A673 (cell line): ENCODE measurements at regions not wholly inside any gene's neighbourhood (a gene's known extent, or its start where the extent isn't known, plus 50 kb on each side); places are given as distances from the start of the nearest gene placed in this dataset.

Source experiments
- BruUV-seq: library from RNA; stranded (reverse); fragments of 400-500 nt; replicated peaks from 2 replicates; lab custom pipeline; 2021; lab: Mats Ljungman, UMichigan
- CTCF ChIA-PET: fragments of 300-600 bp; sonication (Branson Sonifier 250); formaldehyde crosslinking; loops from one replicate; lab custom pipeline; 2022; ENCODE audit warnings: antibody characterized with exemption; lab: Charles Lee
- POLR2A ChIA-PET: fragments of 300-600 bp; sonication (Branson Sonifier 250); formaldehyde crosslinking; loops from one replicate; lab custom pipeline; 2022; ENCODE audit warnings: antibody characterized with exemption; ENCODE audit not compliant: low non-redundant PET; lab: Charles Lee
- DNase-seq: peaks from one replicate; pipeline ENCODE4 v3.0.0-alpha.2; 2015; ENCODE audit warnings: low spot score
- H3K27ac ChIP-seq: fragments of 200-600 bp; sonication (generic); 2 replicates; pipeline ENCODE4 v1.5.1; 2016; ENCODE audit warnings: mixed run types, low read depth, mild to moderate bottlenecking, mixed read lengths, antibody characterized with exemption, low read length; ENCODE audit not compliant: poor library complexity, severe bottlenecking
- H3K27me3 ChIP-seq: fragments of 200-600 bp; sonication (generic); replicated peaks from 2 replicates; pipeline ENCODE4 v1.6.1; 2017; ENCODE audit warnings: mixed run types, low read depth, mild to moderate bottlenecking, mixed read lengths, antibody characterized with exemption, low read length; ENCODE audit not compliant: insufficient read depth, poor library complexity
- H3K36me3 ChIP-seq: fragments of 200-600 bp; sonication (generic); 2 replicates; pipeline ENCODE4 v1.6.1; 2016; ENCODE audit warnings: mixed run types, mild to moderate bottlenecking, mixed read lengths, antibody characterized with exemption, low read length; ENCODE audit not compliant: insufficient read depth, poor library complexity, severe bottlenecking
- H3K4me1 ChIP-seq: fragments of 200-600 bp; sonication (generic); 2 replicates; pipeline ENCODE4 v1.6.1; 2017; ENCODE audit warnings: mixed run types, mild to moderate bottlenecking, mixed read lengths, antibody characterized with exemption, low read length; ENCODE audit not compliant: insufficient read depth, poor library complexity, severe bottlenecking
- H3K4me3 ChIP-seq: fragments of 200-600 bp; sonication (generic); 2 replicates; pipeline ENCODE4 v1.5.1; 2016; ENCODE audit warnings: low read depth, mixed run types, mild to moderate bottlenecking, mixed read lengths, low read length; ENCODE audit not compliant: poor library complexity, severe bottlenecking
- H3K9me3 ChIP-seq: fragments of 200-600 bp; sonication (generic); 2 replicates; pipeline ENCODE4 v1.6.1; 2016; ENCODE audit warnings: mixed run types, low read depth, mild to moderate bottlenecking, mixed read lengths, antibody characterized with exemption, low read length; ENCODE audit not compliant: poor library complexity, severe bottlenecking
- EZH2 ChIP-seq: fragments of 200-600 bp; sonication (generic); IDR thresholded peaks from 2 replicates; pipeline ENCODE4 v1.6.1; 2017; ENCODE audit warnings: borderline replicate concordance, low read depth, mild to moderate bottlenecking, mixed read lengths, antibody characterized with exemption, low read length; ENCODE audit not compliant: poor library complexity, severe bottlenecking
- intact Hi-C: fragments of 100-400 bp; cut with micrococcal nuclease; formaldehyde crosslinking; loops from one replicate; pipeline ENCODE4 v1.10.0; 2022; ENCODE audit not compliant: unreplicated experiment
- TF ChIP-seq, protein P1 (sequence below): fragments of 300-800, 200-600 bp; sonication (generic); conservative IDR thresholded peaks from 2 replicates; pipeline ENCODE4 v1.5.1; 2017; ENCODE audit warnings: low read depth, mild to moderate bottlenecking, antibody characterized with exemption, low read length, moderate library complexity, mixed read lengths

DNA sequence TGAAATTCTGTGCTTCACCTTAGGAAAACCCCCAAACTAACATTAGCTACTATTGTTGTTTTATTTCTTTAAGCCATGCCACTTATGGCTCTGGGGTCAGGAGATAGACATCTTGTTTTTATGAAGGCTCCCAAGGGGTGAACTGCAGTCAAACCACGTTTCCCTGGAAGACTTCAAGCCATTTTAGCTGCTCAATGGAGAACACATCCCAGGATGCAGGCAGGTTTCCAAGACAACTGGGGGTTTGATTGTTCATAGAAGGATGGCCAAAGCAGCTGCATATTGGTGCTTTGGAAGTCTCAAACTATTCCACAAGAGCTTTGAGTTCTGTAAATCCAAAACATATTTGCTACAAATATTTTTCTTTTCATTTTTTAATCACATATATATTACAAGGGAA, 818.0 kb downstream of the MAFB start:
- ChIA-PET POLR2A (no interaction called here), CTCF (no interaction called here)
- DNase-seq, result no peak
- no TSS peak for BruUV-seq
- no peaks in the 10 kb centered on the region for H3K36me3 ChIP-seq
- no peak overlapping the region for H3K27ac ChIP-seq
- intact Hi-C loops, result loop anchor here (5.0 kb wide), 2 partner anchors 44 to 604 kb away; no protein-coding TSS in a partner anchor
- no peak overlapping the region for H3K4me3 ChIP-seq
- TF ChIP-seq, protein P1, sequence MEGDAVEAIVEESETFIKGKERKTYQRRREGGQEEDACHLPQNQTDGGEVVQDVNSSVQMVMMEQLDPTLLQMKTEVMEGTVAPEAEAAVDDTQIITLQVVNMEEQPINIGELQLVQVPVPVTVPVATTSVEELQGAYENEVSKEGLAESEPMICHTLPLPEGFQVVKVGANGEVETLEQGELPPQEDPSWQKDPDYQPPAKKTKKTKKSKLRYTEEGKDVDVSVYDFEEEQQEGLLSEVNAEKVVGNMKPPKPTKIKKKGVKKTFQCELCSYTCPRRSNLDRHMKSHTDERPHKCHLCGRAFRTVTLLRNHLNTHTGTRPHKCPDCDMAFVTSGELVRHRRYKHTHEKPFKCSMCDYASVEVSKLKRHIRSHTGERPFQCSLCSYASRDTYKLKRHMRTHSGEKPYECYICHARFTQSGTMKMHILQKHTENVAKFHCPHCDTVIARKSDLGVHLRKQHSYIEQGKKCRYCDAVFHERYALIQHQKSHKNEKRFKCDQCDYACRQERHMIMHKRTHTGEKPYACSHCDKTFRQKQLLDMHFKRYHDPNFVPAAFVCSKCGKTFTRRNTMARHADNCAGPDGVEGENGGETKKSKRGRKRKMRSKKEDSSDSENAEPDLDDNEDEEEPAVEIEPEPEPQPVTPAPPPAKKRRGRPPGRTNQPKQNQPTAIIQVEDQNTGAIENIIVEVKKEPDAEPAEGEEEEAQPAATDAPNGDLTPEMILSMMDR, result no peak
- no peak for TF ChIP-seq EZH2
- no peaks in the 10 kb centered on the region for H3K9me3 ChIP-seq
- no peaks in the 10 kb centered on the region for H3K27me3 ChIP-seq
- H3K4me1 ChIP-seq, result no peaks in the 10 kb centered on the region

DNA sequence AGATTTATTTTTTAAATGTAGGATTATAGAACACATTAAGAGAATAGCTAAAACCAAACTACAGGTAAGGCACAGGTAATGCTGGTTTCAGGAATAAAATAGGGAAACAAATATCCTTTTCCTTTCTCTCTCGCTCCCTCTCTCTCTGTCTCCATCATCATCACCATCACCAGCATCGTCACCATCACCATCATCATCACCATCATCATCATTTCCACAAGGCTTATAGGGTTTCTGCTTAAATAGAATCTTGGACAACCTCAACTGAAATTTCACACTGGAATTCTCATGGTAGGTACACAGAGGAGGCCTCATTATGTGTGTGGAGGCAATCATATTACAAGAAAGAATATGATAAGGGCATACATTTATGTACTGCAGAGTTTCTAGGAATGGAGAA, 823.6 kb downstream of the MAFB start:
- no peaks in the 10 kb centered on the region for H3K27me3 ChIP-seq
- intact Hi-C loops, result no loop called here
- DNase-seq, result no peak
- no peaks in the 10 kb centered on the region for H3K9me3 ChIP-seq
- H3K27ac ChIP-seq, result no peak overlapping the region
- H3K4me3 ChIP-seq, result no peak overlapping the region
- TF ChIP-seq, protein P1, result no peak
- TF ChIP-seq EZH2, result no peak
- CTCF ChIA-PET, result no interaction called here
- no peaks in the 10 kb centered on the region for H3K4me1 ChIP-seq
- BruUV-seq, result no TSS peak
- POLR2A ChIA-PET, result no interaction called here
- H3K36me3 ChIP-seq, result no peaks in the 10 kb centered on the region

DNA sequence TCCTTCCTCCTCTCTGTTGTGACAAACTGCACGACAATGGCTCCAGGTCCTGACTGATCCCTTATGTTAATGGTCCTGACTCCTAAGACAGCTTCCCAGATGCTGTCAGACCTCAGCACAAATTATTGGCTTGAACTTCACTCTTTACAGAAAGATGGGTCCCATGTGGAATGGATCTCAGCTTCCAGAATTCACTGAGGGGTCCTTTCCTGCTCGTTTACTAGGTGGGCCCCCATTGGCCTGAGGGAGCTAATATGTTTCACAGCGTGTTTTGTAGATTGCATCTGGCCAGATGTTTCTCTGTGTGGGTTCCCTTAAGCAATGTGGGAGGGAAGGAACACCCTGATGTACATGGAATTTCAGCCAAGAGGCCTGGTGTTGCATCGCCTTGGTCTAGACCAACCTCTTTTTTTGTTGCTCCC, 826.6 kb downstream of the MAFB start:
- BruUV-seq, result no TSS peak
- no peak for DNase-seq
- no peaks in the 10 kb centered on the region for H3K4me1 ChIP-seq
- H3K27ac ChIP-seq, result no peak overlapping the region
- ChIA-PET POLR2A (no interaction called here), CTCF (no interaction called here)
- TF ChIP-seq, protein P1, result no peak
- no peak for TF ChIP-seq EZH2
- H3K4me3 ChIP-seq, result no peak overlapping the region
- no peaks in the 10 kb centered on the region for H3K9me3 ChIP-seq
- no peaks in the 10 kb centered on the region for H3K36me3 ChIP-seq
- no peaks in the 10 kb centered on the region for H3K27me3 ChIP-seq
- intact Hi-C loops, result no loop called here
